ENCODE measurements at regions not wholly inside any gene's neighbourhood (a gene's known extent, or its start where the extent isn't known, plus 50 kb on each side); places are given as distances from the start of the nearest gene placed in this dataset.

DNA sequence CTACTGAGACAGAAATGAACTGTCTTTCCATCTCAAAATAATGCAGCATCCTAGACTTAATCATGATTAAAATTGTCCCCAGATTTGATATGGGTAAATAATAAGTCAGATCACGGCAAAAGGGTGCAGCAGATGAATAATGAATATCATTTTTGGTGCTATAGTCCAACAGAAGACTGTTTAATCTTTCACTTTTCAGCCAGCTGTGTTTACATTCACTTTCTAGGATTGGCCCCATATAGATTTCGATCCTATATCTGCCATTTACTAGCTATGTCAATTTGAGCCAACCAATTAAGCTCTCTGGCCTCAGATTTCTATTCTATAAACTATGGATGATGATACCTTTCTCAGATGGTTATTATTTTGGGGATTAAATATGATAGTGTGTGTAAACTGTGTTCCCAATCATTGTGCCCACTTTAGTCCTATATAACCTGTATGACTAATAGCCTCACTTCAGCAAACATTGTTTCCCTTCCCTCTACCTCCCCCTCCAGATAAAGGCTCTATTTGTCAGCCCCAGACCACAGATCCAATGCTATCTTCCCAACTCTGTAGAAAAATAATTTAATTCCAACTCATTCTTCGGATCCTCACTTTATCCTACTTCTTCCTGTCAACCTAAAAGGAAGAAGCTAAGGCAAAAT is 53.6 kb upstream of the NT5E start:
- DNase-seq, result no peak

DNA sequence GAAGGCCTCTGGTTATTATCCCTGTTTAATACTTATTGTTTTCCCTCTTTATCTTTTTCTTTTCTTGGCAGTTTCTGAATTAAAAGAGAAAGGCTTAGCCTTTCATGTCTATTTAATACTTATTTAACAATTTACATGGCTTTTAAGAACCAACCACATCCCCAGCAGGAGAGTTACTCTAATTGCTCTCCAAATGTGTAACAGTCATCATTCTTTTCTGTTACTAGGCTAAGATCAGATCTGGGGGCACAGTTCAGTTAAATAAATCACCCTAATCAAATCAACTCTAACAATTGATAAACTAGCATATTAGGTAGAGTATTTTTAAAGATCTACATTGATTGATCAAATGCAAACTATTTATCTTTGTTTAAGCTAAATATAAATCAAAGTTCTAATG is 54.1 kb upstream of the NT5E start:
- DNase-seq, result no peak

DNA sequence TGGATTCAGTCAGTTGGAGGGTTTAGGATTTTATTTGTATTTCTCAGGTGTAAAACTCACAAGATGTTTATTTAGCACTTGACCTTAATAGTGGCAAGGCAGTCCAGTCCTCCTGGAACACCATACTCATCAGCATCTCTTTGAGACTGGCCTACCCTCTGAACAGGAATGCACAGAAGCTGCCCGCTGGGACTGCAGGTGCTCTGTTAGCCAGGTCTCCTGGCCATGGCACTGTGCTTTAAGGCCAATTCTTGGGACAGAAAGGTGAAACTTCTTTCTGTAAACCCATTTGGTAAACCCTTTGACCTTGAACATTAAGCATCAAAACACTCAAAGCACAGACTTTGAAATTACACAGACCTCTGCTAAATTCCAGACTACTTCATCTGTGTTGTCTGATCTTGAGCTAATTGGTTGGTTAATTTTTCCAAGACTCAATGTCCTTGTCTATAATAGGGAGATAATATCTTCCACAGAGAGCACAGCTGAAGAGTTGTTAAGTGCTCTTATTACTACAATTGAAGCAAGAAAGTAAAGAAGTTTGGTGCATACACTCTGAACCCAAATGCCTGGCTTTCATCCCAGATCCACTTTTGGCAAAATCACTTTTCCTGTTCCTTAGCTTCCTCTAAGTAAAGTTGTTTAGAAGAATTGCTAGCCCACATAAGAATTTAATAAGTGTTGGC is 54.9 kb upstream of the NT5E start:
- no peak for DNase-seq

DNA sequence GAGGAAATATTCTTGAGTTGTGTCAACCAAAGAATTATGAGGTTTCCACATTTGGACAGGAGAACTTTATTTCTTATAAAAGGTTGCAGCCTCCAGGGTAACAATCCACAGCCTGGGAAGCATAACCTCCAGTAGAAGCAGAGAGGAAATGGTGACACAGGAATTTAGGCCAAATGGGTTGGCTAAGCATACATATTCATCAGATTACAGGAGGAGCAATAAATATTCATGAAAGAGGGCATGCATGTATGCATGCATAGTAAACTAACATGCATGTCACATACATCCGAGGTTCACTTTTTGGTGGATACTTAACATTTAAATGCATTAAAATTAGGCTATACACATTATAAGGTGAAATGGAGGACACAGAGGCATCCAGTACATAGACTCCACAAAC is 55.7 kb upstream of the NT5E start:
- no peak for DNase-seq

DNA sequence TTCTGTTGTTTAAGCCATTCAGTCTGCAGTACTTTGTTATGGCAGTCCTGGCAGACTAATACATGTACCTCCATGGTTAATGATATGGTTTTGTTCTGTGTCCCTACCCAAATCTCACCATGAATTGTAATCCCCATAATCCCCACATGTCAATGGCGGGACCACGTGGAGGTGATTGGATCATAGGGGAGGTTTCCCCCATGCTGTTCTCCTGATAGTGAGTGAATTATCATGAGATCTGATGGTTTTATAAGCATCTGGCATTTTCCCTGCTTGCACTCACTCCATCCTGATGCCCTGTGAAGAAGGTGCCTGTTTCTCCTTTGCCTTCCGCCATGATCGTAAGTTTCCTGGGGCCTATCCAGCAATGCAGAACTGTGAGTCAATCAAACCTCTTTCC is 57.5 kb upstream of the NT5E start:
- DNase-seq, result no peak

DNA sequence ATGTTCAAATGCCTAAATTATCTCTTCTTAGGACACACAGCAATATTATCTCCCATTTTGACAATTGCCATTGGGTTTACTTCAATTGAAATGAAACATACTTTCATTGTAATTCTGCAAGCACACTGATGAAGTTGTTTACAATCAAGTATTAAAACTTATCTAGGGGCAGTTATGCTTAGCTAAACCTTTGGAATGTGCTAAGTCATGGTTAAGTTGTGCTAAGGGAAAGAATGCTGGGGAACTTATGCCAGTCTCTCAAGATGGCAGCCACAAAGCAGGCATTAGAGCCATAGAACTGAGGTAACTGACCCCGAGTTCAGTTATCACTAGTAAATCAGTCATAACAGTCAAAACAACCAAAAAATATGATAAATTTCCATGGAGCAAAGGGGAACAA is 59.1 kb upstream of the NT5E start:
- no peak for DNase-seq

DNA sequence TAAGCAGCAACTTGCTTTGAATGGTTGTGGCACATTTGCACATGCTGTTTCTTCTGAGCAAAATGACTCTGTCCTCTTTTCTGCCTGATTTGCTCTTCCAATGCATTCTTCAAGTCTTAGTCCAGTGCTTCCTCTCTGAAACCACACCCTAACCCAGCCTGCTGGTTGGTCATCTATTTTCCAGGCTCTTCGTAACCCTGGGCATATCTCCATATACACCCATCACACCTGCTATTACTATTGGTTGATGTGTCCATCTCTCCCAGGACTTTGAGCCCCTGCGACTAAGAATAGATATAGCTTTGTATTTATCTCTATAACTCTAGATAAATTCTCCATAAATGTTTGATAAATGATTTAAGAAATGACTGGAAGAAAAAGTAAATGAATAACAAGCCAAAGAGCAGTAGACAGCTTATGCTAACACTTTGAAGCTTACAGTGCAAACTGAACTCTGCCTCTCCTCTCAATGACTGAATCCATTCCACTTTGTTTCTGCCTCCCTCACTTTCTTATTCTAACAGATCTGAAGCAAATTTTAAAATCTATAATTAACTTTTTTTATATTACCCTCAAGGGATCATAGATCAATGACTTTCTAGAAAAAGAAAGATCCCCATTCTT is 59.7 kb upstream of the NT5E start:
- no peak for DNase-seq

DNA sequence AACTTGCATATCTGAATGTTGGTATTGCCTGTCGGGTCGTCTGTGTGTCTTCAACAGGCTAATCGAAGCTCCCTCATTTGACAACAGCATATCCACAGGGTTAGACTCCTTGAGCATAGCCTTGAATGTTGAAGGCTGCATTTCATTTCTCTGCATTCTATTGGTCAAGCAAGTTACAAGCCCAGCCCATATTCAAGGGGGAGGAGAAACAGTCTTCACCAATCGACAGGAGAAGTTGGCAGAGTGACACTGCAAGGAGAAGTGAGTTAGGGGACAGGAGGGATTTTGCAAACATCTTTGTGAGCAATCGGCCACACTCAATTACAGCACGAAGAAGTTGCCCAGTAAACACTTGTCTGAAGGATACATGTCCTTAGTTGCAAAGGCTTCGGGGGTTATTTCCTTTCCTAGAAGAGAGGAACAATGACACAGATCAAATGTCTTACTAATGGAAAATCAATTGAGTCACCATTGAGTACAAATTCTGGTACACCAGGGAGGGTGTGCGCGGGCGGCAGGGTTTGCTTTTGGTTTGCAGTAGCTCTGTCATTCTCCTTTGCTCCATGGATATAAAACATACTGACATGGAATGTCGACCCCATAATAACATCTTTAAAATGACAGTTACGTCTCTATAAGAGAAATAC is 60.6 kb upstream of the NT5E start:
- no peak for DNase-seq

- no peak for DNase-seq
Observed at GRCh38 chr6:85388531-85388930, 61.4 kb upstream of the NT5E start.

DNA sequence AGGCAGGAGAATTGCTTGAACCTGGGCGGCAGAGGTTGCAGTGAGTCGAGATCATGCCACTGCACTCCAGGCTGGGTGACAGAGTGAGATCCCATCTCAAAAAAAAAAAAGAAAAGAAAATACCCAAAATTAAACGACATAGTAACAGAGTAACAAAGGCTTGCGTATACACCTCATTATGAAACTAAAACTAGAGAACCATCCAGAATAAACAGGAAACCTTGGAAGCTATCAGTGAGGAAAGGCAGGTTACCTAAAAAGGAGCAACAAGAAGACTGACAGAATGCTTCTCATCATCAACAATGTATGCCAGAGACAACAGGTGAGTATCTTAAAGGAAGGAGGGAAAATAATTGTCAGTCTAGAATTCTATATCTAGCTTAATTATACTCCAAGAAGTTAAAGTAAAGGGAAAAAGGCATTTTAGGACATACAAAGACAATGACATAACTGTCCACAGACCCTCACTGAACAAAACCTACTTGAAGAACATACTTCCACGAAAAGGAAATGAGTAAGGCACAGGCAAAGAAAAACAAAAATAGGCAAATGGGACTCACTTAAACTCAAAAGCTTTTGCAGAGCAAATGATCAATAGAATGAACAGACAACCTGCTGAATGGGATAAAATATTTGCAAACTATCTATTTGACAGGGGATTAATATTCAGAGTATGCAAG is 64.1 kb upstream of the NT5E start:
- no peak for DNase-seq

DNA sequence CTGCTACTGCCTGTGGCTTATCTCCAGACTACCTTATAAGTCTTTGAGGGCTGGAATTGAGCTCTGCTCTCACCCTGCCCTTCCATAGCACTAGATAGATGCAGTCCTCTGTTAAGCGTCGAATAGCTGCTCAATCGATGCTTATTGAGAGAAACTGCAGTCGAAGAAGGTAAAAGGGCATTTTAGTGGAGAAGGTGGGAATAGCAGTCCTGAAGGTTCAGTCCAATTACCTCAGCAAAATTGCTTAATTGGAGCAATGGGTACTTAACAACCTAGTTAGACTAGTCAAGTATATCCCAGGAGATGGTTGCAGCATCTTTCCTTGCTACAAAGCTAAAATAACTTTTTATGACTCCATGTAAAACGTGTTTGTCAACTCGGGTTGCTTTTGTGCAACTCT is 66.8 kb upstream of the NT5E start:
- DNase-seq, result no peak

GRCh38 chr6:85382541-85382940 is 67.3 kb upstream of the NT5E start:
- no peak for DNase-seq

DNA sequence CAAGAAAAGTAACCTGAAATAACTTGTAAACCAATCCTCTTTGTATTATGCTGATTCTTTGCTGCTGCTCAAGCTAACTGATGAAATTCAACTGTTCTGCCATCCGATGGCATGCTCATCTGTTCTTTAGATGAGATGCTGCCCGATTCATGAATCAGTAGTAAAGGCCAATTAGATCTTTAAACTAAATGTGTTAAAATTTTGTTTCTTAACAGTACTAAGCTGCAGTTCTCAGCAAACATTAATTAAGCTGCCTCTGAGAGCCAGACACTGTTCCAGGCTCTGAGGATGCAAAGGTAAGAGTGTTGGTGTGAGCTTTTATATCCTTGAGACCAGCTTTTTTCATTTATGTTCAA is 77.0 kb upstream of the NT5E start:
- DNase-seq, result no peak

DNA sequence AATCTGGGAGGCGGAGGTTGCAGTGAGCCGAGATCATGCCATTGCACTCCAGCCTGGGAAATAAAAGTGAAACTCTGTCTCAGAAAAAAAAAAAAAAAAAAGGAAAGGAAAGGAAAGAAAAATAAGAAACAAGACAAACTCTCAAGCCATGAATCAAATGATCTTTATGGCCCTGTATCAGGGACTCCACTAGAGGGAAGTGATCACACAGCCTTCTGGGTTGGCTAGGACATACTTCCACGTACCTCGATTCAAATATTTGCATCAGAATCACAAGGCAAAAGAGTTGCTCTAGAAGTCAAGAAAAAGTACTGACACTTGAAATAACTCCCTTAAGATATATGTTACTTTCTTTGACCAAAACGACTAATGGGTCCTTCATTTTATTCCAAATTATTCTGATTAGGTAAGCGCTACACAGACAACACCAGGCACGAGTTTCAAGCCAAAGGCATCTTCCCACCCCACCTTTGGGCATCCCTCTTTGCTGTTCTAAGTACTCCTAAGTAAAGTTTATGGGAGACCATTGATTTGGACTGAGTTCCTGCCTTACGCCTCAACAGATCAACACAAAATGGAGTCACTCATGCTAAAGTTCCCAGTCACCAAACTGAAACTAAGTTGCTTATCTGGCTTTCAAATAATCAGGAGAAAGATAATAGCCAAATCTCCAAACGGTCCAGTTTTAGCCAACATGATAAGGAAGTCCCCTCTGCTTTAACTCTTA is 77.5 kb upstream of the NT5E start:
- no peak for DNase-seq

DNA sequence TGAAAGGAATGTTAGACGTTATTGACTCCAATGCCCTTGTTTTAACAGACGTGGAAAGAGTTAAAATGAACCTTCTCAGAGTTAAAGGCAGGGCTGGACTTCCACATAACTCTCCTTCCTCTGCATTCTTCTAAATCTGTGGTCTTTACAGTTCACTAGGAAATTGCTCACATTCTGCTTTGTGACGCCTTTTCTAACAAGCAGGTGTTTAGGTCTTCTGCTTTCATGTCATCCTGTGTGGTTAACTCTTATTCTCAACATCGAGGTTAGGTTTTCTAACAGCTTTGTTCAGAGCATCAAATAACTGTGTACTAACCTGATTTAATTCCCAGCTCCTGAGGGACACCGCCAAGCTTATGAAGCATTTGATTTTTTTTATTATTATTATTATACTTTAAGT is 81.3 kb upstream of the NT5E start:
- DNase-seq, result no peak

- DNase-seq, result no peak
Observed at GRCh38 chr6:85364344-85364743, 85.5 kb upstream of the NT5E start.

GRCh38 chr6:85363870-85364269 is 86.0 kb upstream of the NT5E start:
- no peak for DNase-seq

GRCh38 chr6:85362652-85363310 is 87.1 kb upstream of the NT5E start:
- no peak for DNase-seq

- DNase-seq, result no peak
Observed at GRCh38 chr6:85361643-85362014, 88.3 kb upstream of the NT5E start.

DNA sequence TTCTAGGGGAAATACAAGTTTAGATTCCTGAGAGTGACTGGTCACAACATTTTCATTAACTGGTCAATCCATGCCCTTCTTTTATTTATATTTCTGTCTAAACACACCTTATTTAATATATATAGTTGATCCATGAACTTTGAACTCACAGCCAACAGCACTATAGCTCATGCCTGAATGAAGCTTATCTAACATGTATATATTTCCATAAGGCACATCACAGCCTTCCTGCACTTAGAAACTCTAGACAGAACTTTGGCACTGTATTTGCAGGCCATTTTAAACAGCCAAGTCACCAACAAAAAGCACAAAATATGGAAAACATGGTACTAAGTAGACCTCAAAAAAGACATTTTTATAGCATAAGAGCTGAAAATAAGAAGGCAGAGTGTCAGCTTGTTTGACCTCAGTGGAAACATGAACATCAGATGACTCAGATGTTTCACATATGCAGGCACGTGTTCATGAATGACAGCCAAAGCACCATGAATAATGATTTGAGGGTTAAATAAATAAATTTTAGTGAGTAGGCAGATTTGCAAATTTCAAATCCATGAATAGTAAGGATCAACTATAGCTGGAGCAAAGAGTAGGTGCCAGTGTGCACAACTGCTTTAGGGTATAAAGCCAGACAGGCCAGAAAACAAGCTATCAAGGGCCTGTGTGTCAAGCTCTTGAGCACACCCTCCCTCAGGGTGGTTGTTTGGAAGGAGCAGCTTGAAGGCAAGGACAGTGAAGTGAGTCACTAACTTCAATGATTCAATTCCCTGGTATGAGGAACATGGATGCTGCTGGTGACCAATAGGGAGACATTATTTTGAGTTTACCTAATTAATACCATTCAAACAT is 88.9 kb upstream of the NT5E start:
- no peak for DNase-seq

- DNase-seq, result no peak
Observed at GRCh38 chr6:85357651-85358050, 92.2 kb upstream of the NT5E start.
